ENCODE measurements at regions not wholly inside any gene's neighbourhood (a gene's known extent, or its start where the extent isn't known, plus 50 kb on each side); places are given as distances from the start of the nearest gene placed in this dataset.
"Not testable (repeated sequence)": the region's sequence is repeated elsewhere in the genome, so short reads cannot be mapped to it uniquely, and the experiment has no call there.

- FAIRE-seq; H3K4me3 ChIP-seq (ENCODE audit: low read depth, low read length); H3K27me3 ChIP-seq (ENCODE audit: control insufficient read depth, insufficient read depth, low read length); DNase-seq (ENCODE audit: low read depth); H3K36me3 ChIP-seq (ENCODE audit: control insufficient read depth, insufficient read depth, low read length): not testable (repeated sequence)
Measured at GRCh38 chr1:228796945-228797344, 61.7 kb downstream of the RHOU start.

- FAIRE-seq (no peak), DNase-seq (ENCODE audit: low read depth) (no peak)
- Histone ChIP-seq H3K36me3 (ENCODE audit: control insufficient read depth, insufficient read depth, low read length) (no peaks in the 10 kb centered on the region), H3K27me3 (ENCODE audit: control insufficient read depth, insufficient read depth, low read length) (no peaks in the 10 kb centered on the region), H3K4me3 (ENCODE audit: low read depth, low read length) (no peak overlapping the region)
- TF ChIP-seq CTCF (IDR thresholded peaks at IDR 0.05; ENCODE audit: insufficient read depth, low read length, severe bottlenecking): no peak
Measured at GRCh38 chr1:228798035-228798434, 62.8 kb downstream of the RHOU start.

- no peak for TF ChIP-seq CTCF (IDR thresholded peaks at IDR 0.05; ENCODE audit: insufficient read depth, low read length, severe bottlenecking)
- no peak for DNase-seq (ENCODE audit: low read depth)
- Histone ChIP-seq H3K4me3 (ENCODE audit: low read depth, low read length) (no peak overlapping the region), H3K27me3 (ENCODE audit: control insufficient read depth, insufficient read depth, low read length) (no peaks in the 10 kb centered on the region), H3K36me3 (ENCODE audit: control insufficient read depth, insufficient read depth, low read length) (no peaks in the 10 kb centered on the region)
- FAIRE-seq: no peak
Measured at GRCh38 chr1:228798548-228798947, 63.3 kb downstream of the RHOU start.

GRCh38 chr1:228799924-228800323 is 64.6 kb downstream of the RHOU start:
- Histone ChIP-seq H3K27me3 (ENCODE audit: control insufficient read depth, insufficient read depth, low read length) (peaks cover 3% of the 10 kb centered on the region), H3K4me3 (ENCODE audit: low read depth, low read length) (no peak overlapping the region), H3K36me3 (ENCODE audit: control insufficient read depth, insufficient read depth, low read length) (no peaks in the 10 kb centered on the region)
- DNase-seq (ENCODE audit: low read depth) (no peak), FAIRE-seq (no peak)
- TF ChIP-seq CTCF (IDR thresholded peaks at IDR 0.05; ENCODE audit: insufficient read depth, low read length, severe bottlenecking): no peak

GRCh38 chr1:228801068-228801467 is 65.8 kb downstream of the RHOU start:
- no peak for TF ChIP-seq CTCF (IDR thresholded peaks at IDR 0.05; ENCODE audit: insufficient read depth, low read length, severe bottlenecking)
- H3K4me3 ChIP-seq (ENCODE audit: low read depth, low read length): no peak overlapping the region
- H3K27me3 ChIP-seq (ENCODE audit: control insufficient read depth, insufficient read depth, low read length): peaks cover 3% of the 10 kb centered on the region
- FAIRE-seq: no peak
- no peaks in the 10 kb centered on the region for H3K36me3 ChIP-seq (ENCODE audit: control insufficient read depth, insufficient read depth, low read length)
- no peak for DNase-seq (ENCODE audit: low read depth)

GRCh38 chr1:228802386-228803220 is 67.3 kb downstream of the RHOU start:
- no peak for DNase-seq (ENCODE audit: low read depth)
- Histone ChIP-seq H3K4me3 (ENCODE audit: low read depth, low read length) (no peak overlapping the region), H3K36me3 (ENCODE audit: control insufficient read depth, insufficient read depth, low read length) (no peaks in the 10 kb centered on the region), H3K27me3 (ENCODE audit: control insufficient read depth, insufficient read depth, low read length) (peaks cover 3% of the 10 kb centered on the region)
- TF ChIP-seq CTCF (IDR thresholded peaks at IDR 0.05; ENCODE audit: insufficient read depth, low read length, severe bottlenecking): no peak
- no peak for FAIRE-seq

Data from bronchial epithelial cell (primary cell).